ENCODE measurements at regions not wholly inside any gene's neighbourhood (a gene's known extent, or its start where the extent isn't known, plus 50 kb on each side); places are given as distances from the start of the nearest gene placed in this dataset.
"Not testable (repeated sequence)": the region's sequence is repeated elsewhere in the genome, so short reads cannot be mapped to it uniquely, and the experiment has no call there.

- TF ChIP-seq CTCF (IDR thresholded peaks at IDR 0.05; ENCODE audit: insufficient read depth, low read depth, low read length, missing control alignments): no peak
- H3K4me3 ChIP-seq (ENCODE audit: low read depth, low read length): no peak overlapping the region
- DNase-seq (ENCODE audit: low read depth): no peak
Measured at GRCh38 chr6:6482256-6482655, 106.3 kb upstream of the LY86 start.

GRCh38 chr6:6483168-6483567 lies 105.4 kb upstream of the LY86 start:
- TF ChIP-seq CTCF (IDR thresholded peaks at IDR 0.05; ENCODE audit: insufficient read depth, low read depth, low read length, missing control alignments): no peak
- DNase-seq (ENCODE audit: low read depth): no peak
- no peak overlapping the region for H3K4me3 ChIP-seq (ENCODE audit: low read depth, low read length)

GRCh38 chr6:6483733-6484132 lies 104.8 kb upstream of the LY86 start:
- H3K4me3 ChIP-seq (ENCODE audit: low read depth, low read length): no peak overlapping the region
- TF ChIP-seq CTCF (IDR thresholded peaks at IDR 0.05; ENCODE audit: insufficient read depth, low read depth, low read length, missing control alignments): no peak
- no peak for DNase-seq (ENCODE audit: low read depth)

DNA sequence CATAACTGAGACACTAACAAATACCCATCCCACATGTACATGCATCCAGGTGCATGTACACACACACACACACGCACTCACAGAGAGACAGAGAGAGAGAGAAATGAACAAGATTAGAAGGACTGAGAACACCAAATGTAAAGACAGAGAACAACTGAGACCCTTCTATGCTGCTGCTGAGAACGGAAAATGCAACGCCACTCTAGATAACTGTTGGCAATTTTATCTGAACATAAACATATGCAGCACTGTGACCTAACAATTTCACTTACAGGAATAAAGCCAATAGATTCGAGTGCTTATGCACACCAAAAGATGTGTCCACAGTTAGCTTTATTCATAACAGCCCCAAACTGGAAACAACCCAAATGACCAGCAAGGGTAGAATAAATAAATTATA lies 103.8 kb upstream of the LY86 start:
- no peak for TF ChIP-seq CTCF (IDR thresholded peaks at IDR 0.05; ENCODE audit: insufficient read depth, low read depth, low read length, missing control alignments)
- DNase-seq (ENCODE audit: low read depth): no peak
- H3K4me3 ChIP-seq (ENCODE audit: low read depth, low read length): no peak overlapping the region

DNA sequence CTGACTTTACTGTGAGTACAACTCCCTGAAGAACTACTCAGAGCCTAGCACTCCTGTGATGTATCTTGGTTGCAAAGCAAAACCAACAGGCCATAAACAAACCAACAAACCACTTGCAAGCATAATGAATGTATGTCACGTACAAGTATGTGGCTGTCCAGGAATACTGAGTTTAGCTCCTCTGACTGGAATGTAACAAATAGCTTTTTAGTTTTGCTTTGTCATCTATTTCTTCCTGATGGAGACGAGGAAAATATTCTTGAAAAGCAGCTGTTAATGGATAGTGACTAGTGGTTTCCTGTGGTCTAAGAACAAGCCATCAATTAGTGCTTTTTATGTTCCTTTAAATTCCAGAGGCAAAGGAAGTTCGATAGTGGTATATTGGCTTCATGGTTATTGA lies 101.9 kb upstream of the LY86 start:
- no peak for TF ChIP-seq CTCF (IDR thresholded peaks at IDR 0.05; ENCODE audit: insufficient read depth, low read depth, low read length, missing control alignments)
- DNase-seq (ENCODE audit: low read depth): no peak
- no peak overlapping the region for H3K4me3 ChIP-seq (ENCODE audit: low read depth, low read length)

- H3K4me3 ChIP-seq (ENCODE audit: low read depth, low read length): no peak overlapping the region
- DNase-seq (ENCODE audit: low read depth): no peak
- no peak for TF ChIP-seq CTCF (IDR thresholded peaks at IDR 0.05; ENCODE audit: insufficient read depth, low read depth, low read length, missing control alignments)
Measured at GRCh38 chr6:6491761-6492160, 96.8 kb upstream of the LY86 start.

GRCh38 chr6:6492675-6493074 lies 95.8 kb upstream of the LY86 start:
- DNase-seq (ENCODE audit: low read depth): no peak
- TF ChIP-seq CTCF (IDR thresholded peaks at IDR 0.05; ENCODE audit: insufficient read depth, low read depth, low read length, missing control alignments): no peak
- H3K4me3 ChIP-seq (ENCODE audit: low read depth, low read length): no peak overlapping the region

DNA sequence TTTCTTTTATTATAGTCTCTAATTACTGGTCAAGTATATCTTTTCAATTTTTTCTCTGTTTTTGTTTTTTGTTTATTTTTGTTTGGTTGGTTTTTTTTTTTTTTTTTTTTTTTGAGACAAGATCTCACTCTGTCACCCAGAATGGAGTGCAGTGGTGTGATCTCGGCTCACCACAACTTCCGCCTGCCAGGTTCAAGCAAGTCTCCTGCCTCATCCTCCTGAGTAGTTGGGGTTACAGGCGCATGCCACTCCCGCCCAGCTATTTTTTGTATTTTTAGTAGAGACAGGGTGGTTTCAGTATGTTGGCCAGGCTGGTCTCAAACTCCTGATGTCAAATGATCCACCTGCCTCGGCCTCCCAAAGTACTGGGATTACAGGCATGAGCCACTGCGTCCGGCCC lies 94.4 kb upstream of the LY86 start:
- not testable (repeated sequence) for H3K4me3 ChIP-seq (ENCODE audit: low read depth, low read length); DNase-seq (ENCODE audit: low read depth)
